ENCODE measurements at regions not wholly inside any gene's neighbourhood (a gene's known extent, or its start where the extent isn't known, plus 50 kb on each side); places are given as distances from the start of the nearest gene placed in this dataset.

GRCh38 chr5:162824360-162824759, 613.0 kb upstream of the CCNG1 start:
- H3K36me3 ChIP-seq = no peaks in the 10 kb centered on the region
- no peak overlapping the region for H3K4me3 ChIP-seq
- intact Hi-C loops (cut with DNase I) = no loop called here
- no peak for DNase-seq (ENCODE audit: extremely low spot score)
- H3K27ac ChIP-seq (replicated peaks in 1 of 4) = no peak overlapping the region
- TF ChIP-seq EP300 (IDR thresholded peaks at IDR 0.05) (no peak), POLR2A (IDR thresholded peaks at IDR 0.05; ENCODE audit: low read depth) (no peak), POLR2AphosphoS5 (IDR thresholded peaks at IDR 0.05) (no peak)
- TF ChIP-seq, protein P1, sequence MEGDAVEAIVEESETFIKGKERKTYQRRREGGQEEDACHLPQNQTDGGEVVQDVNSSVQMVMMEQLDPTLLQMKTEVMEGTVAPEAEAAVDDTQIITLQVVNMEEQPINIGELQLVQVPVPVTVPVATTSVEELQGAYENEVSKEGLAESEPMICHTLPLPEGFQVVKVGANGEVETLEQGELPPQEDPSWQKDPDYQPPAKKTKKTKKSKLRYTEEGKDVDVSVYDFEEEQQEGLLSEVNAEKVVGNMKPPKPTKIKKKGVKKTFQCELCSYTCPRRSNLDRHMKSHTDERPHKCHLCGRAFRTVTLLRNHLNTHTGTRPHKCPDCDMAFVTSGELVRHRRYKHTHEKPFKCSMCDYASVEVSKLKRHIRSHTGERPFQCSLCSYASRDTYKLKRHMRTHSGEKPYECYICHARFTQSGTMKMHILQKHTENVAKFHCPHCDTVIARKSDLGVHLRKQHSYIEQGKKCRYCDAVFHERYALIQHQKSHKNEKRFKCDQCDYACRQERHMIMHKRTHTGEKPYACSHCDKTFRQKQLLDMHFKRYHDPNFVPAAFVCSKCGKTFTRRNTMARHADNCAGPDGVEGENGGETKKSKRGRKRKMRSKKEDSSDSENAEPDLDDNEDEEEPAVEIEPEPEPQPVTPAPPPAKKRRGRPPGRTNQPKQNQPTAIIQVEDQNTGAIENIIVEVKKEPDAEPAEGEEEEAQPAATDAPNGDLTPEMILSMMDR (IDR thresholded peaks at IDR 0.05) = no peak
- no peaks in the 10 kb centered on the region for H3K27me3 ChIP-seq
- WGBS = 71% methylated on average over 2 of the region's 2 CpGs
- peaks cover 0 to 5% (median 0%) of the 10 kb centered on the region in 4 donors for H3K9me3 ChIP-seq
- no peaks in the 10 kb centered on the region for H3K4me1 ChIP-seq

- 75% methylated on average over 1 of the region's 1 CpG for WGBS
- Histone ChIP-seq H3K27ac (replicated peaks in 1 of 4) (no peak overlapping the region), H3K36me3 (no peaks in the 10 kb centered on the region), H3K27me3 (no peaks in the 10 kb centered on the region), H3K4me1 (no peaks in the 10 kb centered on the region), H3K9me3 (peaks cover 0 to 4% (median 0%) of the 10 kb centered on the region in 4 donors), H3K4me3 (no peak overlapping the region)
- intact Hi-C loops (cut with DNase I) = no loop called here
- TF ChIP-seq EP300 (IDR thresholded peaks at IDR 0.05) = no peak
- no peak for TF ChIP-seq POLR2A (IDR thresholded peaks at IDR 0.05; ENCODE audit: low read depth)
- TF ChIP-seq POLR2AphosphoS5 (IDR thresholded peaks at IDR 0.05) = no peak
- no peak for DNase-seq (ENCODE audit: extremely low spot score)
Measured at GRCh38 chr5:162837155-162837554, 600.2 kb upstream of the CCNG1 start.

DNA sequence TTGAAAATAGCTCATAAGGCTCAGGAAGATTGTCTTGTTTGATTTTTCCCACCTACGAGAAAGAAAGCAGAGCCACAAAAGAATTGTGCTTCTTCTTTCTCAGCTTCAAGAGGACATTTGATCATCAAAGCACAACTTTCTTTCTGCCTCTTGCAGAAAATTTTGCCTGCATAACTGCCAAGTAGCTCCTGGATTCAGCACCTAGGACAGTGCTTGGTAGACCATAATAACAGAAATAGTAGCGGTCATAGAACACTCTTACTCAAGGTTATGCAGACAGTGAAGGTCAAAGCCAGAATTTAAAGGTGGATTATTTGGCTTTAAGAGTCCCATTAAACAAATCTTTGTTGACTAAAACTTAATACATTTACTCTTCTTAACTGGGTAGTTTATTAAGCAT, 594.7 kb upstream of the CCNG1 start:
- H3K27me3 ChIP-seq = no peaks in the 10 kb centered on the region
- no peaks in the 10 kb centered on the region for H3K36me3 ChIP-seq
- intact Hi-C loops (cut with DNase I) = no loop called here
- TF ChIP-seq EP300 (IDR thresholded peaks at IDR 0.05) = no peak
- TF ChIP-seq, protein P1 (IDR thresholded peaks at IDR 0.05) = no peak
- TF ChIP-seq POLR2AphosphoS5 (IDR thresholded peaks at IDR 0.05) = no peak
- no peak for TF ChIP-seq POLR2A (IDR thresholded peaks at IDR 0.05; ENCODE audit: low read depth)
- H3K4me3 ChIP-seq = no peak overlapping the region
- no peaks in the 10 kb centered on the region for H3K4me1 ChIP-seq
- no peak overlapping the region for H3K27ac ChIP-seq (replicated peaks in 1 of 4)
- DNase-seq (ENCODE audit: extremely low spot score) = no peak
- WGBS = 61% methylated on average over 2 of the region's 2 CpGs
- H3K9me3 ChIP-seq = peaks cover 0 to 4% (median 0%) of the 10 kb centered on the region in 4 donors

DNA sequence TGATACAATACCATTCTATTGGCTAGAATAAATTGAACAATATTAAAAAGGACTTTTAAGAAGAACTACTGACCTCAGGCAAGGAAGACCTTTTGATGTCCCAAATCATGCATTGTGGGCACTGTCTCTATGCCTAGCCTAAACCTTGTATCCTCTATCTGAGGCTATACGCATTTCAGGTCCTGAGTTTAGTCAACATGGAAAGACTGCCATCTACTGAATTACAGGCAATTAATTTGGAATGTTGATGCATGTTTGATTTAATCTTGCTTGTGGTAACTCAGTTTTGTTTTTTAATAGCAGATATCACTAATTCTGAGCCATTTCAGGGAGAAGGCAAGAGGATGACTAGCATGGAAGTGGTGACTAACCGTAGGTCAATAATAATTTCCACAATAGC, 585.3 kb upstream of the CCNG1 start:
- intact Hi-C loops (cut with DNase I) = no loop called here
- Histone ChIP-seq H3K27ac (replicated peaks in 1 of 4) (no peak overlapping the region), H3K4me1 (no peaks in the 10 kb centered on the region), H3K9me3 (no peaks in the 10 kb centered on the region), H3K36me3 (no peaks in the 10 kb centered on the region), H3K27me3 (no peaks in the 10 kb centered on the region), H3K4me3 (no peak overlapping the region)
- TF ChIP-seq POLR2AphosphoS5 (IDR thresholded peaks at IDR 0.05) (no peak), POLR2A (IDR thresholded peaks at IDR 0.05; ENCODE audit: low read depth) (no peak), EP300 (IDR thresholded peaks at IDR 0.05) (no peak)
- TF ChIP-seq, protein P1 (IDR thresholded peaks at IDR 0.05) = no peak
- WGBS = 81% methylated on average over 2 of the region's 2 CpGs
- DNase-seq (ENCODE audit: extremely low spot score) = no peak

- Histone ChIP-seq H3K27me3 (no peaks in the 10 kb centered on the region), H3K4me1 (no peaks in the 10 kb centered on the region), H3K36me3 (no peaks in the 10 kb centered on the region), H3K9me3 (peaks cover 0 to 17% (median 10%) of the 10 kb centered on the region in 4 donors), H3K4me3 (no peak overlapping the region), H3K27ac (replicated peaks in 1 of 4) (no peak overlapping the region)
- DNase-seq (ENCODE audit: extremely low spot score) = no peak
- TF ChIP-seq, protein P1 (IDR thresholded peaks at IDR 0.05) = no peak
- no peak for TF ChIP-seq POLR2A (IDR thresholded peaks at IDR 0.05; ENCODE audit: low read depth)
- no peak for TF ChIP-seq POLR2AphosphoS5 (IDR thresholded peaks at IDR 0.05)
- TF ChIP-seq EP300 (IDR thresholded peaks at IDR 0.05) = no peak
- intact Hi-C loops (cut with DNase I) = no loop called here
- WGBS = 88% methylated on average over 4 of the region's 4 CpGs
Measured at GRCh38 chr5:162858770-162859169, 578.6 kb upstream of the CCNG1 start.
